ENCODE measurements at regions not wholly inside any gene's neighbourhood (a gene's known extent, or its start where the extent isn't known, plus 50 kb on each side); places are given as distances from the start of the nearest gene placed in this dataset.

- intact Hi-C loops (cut with micrococcal nuclease; ENCODE audit: unreplicated experiment): no loop called here
- Histone ChIP-seq H3K79me2 (ENCODE audit: insufficient read depth, low read length) (no peaks in the 10 kb centered on the region), H3K9me3 (ENCODE audit: low read length) (no peaks in the 10 kb centered on the region), H3K36me3 (replicated peaks in 1 of 2; ENCODE audit: control insufficient read depth in 1 of 2, insufficient read depth in 2 of 2, low read length in 2 of 2) (no peaks in the 10 kb centered on the region), H3K4me1 (ENCODE audit: insufficient read depth, low read length) (peaks cover 21% of the 10 kb centered on the region), H3K27ac (ENCODE audit: extremely low read length, insufficient read depth, low read length) (no peak overlapping the region), H3K9ac (ENCODE audit: insufficient read depth, low read depth, low read length) (no peak overlapping the region), H4K20me1 (ENCODE audit: insufficient read depth, low read length) (no peaks in the 10 kb centered on the region), H3K4me3 (replicated peaks in 1 of 3; ENCODE audit: insufficient read depth in 1 of 3, low read depth in 2 of 3, low read length in 3 of 3) (no peak overlapping the region), H3K4me2 (ENCODE audit: low read depth, low read length) (no peak overlapping the region), H2AFZ (ENCODE audit: low read length) (no peak overlapping the region), H3K27me3 (ENCODE audit: control insufficient read depth in 1 of 2, insufficient read depth in 2 of 2, low read length in 2 of 2) (peaks cover 3 to 51% of the 10 kb centered on the region in 2 experiments; a peak in 4 of 5 replicates)
- DNase-seq (ENCODE audit: low spot score) (no peak), FAIRE-seq (no peak), ATAC-seq (no peak)
- no TSS peak for BruUV-seq (replicated peaks)
- in situ Hi-C loops (cut with HindIII; ENCODE audit: extremely low pct_ligation_motif_present, low pct_unique_long_range_greater_than_20kb): no loop called here
- WGBS (ENCODE audit: low lambda C conversion rate): 58% methylated on average over 21 of the region's 21 CpGs
- POLR2A ChIA-PET: no interaction called here
- CTCF ChIA-PET (ENCODE audit: low intra/inter-chr PET ratio, low total read pairs): no interaction called here
- TF ChIP-seq ZNF121 (CRISPR knock-in tag; IDR thresholded peaks at IDR 0.05) (0 out of 2 replicates have a peak, but pooled peaks have one; percentile 30), ZNF276 (CRISPR knock-in tag; IDR thresholded peaks at IDR 0.05; ENCODE audit: low read depth) (0 out of 2 replicates have a peak, but pooled peaks have one; percentile 40), ZNF879 (CRISPR knock-in tag; IDR thresholded peaks at IDR 0.05) (no peak)
- TF ChIP-seq, protein P1, sequence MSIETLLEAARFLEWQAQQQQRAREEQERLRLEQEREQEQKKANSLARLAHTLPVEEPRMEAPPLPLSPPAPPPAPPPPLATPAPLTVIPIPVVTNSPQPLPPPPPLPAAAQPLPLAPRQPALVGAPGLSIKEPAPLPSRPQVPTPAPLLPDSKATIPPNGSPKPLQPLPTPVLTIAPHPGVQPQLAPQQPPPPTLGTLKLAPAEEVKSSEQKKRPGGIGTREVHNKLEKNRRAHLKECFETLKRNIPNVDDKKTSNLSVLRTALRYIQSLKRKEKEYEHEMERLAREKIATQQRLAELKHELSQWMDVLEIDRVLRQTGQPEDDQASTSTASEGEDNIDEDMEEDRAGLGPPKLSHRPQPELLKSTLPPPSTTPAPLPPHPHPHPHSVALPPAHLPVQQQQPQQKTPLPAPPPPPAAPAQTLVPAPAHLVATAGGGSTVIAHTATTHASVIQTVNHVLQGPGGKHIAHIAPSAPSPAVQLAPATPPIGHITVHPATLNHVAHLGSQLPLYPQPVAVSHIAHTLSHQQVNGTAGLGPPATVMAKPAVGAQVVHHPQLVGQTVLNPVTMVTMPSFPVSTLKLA (IDR thresholded peaks at IDR 0.05): peak; percentile 97
These were observed 129.6 kb upstream of the TNRC6C start for GRCh38 chr17:77828749-77829539.

Measured in HepG2 (cell line).